Thyroid gland (tissue), 4 donors: ENCODE measurements at regions not wholly inside any gene's neighbourhood (a gene's known extent, or its start where the extent isn't known, plus 50 kb on each side); places are given as distances from the start of the nearest gene placed in this dataset.

ENCODE experiments used
- DNase-seq, 2 donors: peaks; one replicate each; pipeline ENCODE4 v3.0.0-alpha.2; 2019
- H3K27ac ChIP-seq, 3 donors: fragments of 200-600 bp; sonication (generic); 1 replicate in 2 of 3; 2 replicates in 1 of 3; pipeline ENCODE4 v1.5.1; 2016 to 2019; ENCODE audit warnings: mild to moderate bottlenecking in 1 of 3, moderate library complexity in 1 of 3
- H3K27me3 ChIP-seq: fragments of 200-600 bp; sonication (generic); one replicate; pipeline ENCODE4 v1.5.1; 2019
- H3K36me3 ChIP-seq, 2 donors: fragments of 200-600 bp; sonication (generic); one replicate each; pipeline ENCODE4 v1.5.1; 2016 to 2019
- H3K4me1 ChIP-seq, 2 donors: fragments of 200-600 bp; sonication (generic); one replicate each; pipeline ENCODE4 v1.5.1; 2017 to 2019
- H3K4me3 ChIP-seq, 3 donors: fragments of 200-600 bp; sonication (generic); replicated peaks in 1 of 3; 1 replicate in 2 of 3; 2 replicates in 1 of 3; pipeline ENCODE4 v1.5.1; 2016; ENCODE audit warnings: mild to moderate bottlenecking in 1 of 3
- H3K9me3 ChIP-seq: fragments of 200-600 bp; sonication (generic); one replicate; pipeline ENCODE4 v1.5.1; 2017
- CTCF ChIP-seq, 6 experiments: fragments of 200-600 bp in 3 of 6; fragments of 450-650 bp in 3 of 6; sonication (generic) in 3 of 6; IDR thresholded peaks; one replicate each; pipeline ENCODE4 v1.5.1; 2016 to 2019; ENCODE audit warnings: antibody characterized with exemption in 6 of 6, mild to moderate bottlenecking in 2 of 6, inconsistent platforms in 1 of 6, moderate library complexity in 1 of 6
- POLR2A ChIP-seq, 2 donors: fragments of 450-650 bp; IDR thresholded peaks; one replicate each; pipeline ENCODE4 v1.6.1; 2017; ENCODE audit warnings: antibody characterized with exemption in 2 of 2, mild to moderate bottlenecking in 2 of 2, moderate library complexity in 1 of 2
- WGBS, 2 donors: methylation state at CpG; one replicate each; pipeline ENCODE4 v1.1.5; 2017; 5-methylcytosine and 5-hydroxymethylcytosine counted together
- intact Hi-C: fragments of 100-400 bp; cut with DNase I; formaldehyde crosslinking; loops from one replicate; pipeline ENCODE4 v1.15.1; 2023

GRCh38 chr5:17402289-17403121, 95.5 kb upstream of the TAF11L2 start:
- Histone ChIP-seq H3K4me1 (peaks cover 0 to 4% of the 10 kb centered on the region in 2 donors), H3K4me3 (no peak overlapping the region), H3K27ac (no peak overlapping the region), H3K9me3 (no peaks in the 10 kb centered on the region), H3K36me3 (no peaks in the 10 kb centered on the region), H3K27me3 (no peaks in the 10 kb centered on the region)
- 51 to 52% methylated on average over 10 of the region's 10 CpGs for WGBS, 2 donors
- no peak for TF ChIP-seq POLR2A (IDR thresholded peaks at IDR 0.05)
- TF ChIP-seq CTCF (IDR thresholded peaks at IDR 0.05): no peak
- DNase-seq: no peak
- intact Hi-C loops: no loop called here

- no peak for DNase-seq
- Histone ChIP-seq H3K27ac (no peak overlapping the region), H3K36me3 (no peaks in the 10 kb centered on the region), H3K4me1 (peaks cover 0 to 4% of the 10 kb centered on the region in 2 donors), H3K27me3 (no peaks in the 10 kb centered on the region), H3K9me3 (no peaks in the 10 kb centered on the region), H3K4me3 (no peak overlapping the region)
- no peak for TF ChIP-seq POLR2A (IDR thresholded peaks at IDR 0.05)
- no peak for TF ChIP-seq CTCF (IDR thresholded peaks at IDR 0.05)
- intact Hi-C loops: no loop called here
- WGBS, 2 donors: 75% methylated on average over 10 of the region's 10 CpGs
These were observed 94.1 kb upstream of the TAF11L2 start for GRCh38 chr5:17403695-17404490.

GRCh38 chr5:17405976-17406375, 92.1 kb upstream of the TAF11L2 start:
- intact Hi-C loops: no loop called here
- WGBS, 2 donors: 86 to 94% methylated on average over 2 of the region's 2 CpGs
- no peak for TF ChIP-seq POLR2A (IDR thresholded peaks at IDR 0.05)
- no peak for TF ChIP-seq CTCF (IDR thresholded peaks at IDR 0.05)
- H3K27me3 ChIP-seq: no peaks in the 10 kb centered on the region
- H3K36me3 ChIP-seq: no peaks in the 10 kb centered on the region
- no peak overlapping the region for H3K4me3 ChIP-seq
- H3K4me1 ChIP-seq: peaks cover 0 to 4% of the 10 kb centered on the region in 2 donors
- no peak for DNase-seq
- no peak overlapping the region for H3K27ac ChIP-seq
- H3K9me3 ChIP-seq: no peaks in the 10 kb centered on the region

- no peaks in the 10 kb centered on the region for H3K9me3 ChIP-seq
- no peaks in the 10 kb centered on the region for H3K36me3 ChIP-seq
- no peaks in the 10 kb centered on the region for H3K27me3 ChIP-seq
- no peak for TF ChIP-seq CTCF (IDR thresholded peaks at IDR 0.05)
- TF ChIP-seq POLR2A (IDR thresholded peaks at IDR 0.05): no peak
- H3K27ac ChIP-seq: no peak overlapping the region
- H3K4me3 ChIP-seq: no peak overlapping the region
- intact Hi-C loops: no loop called here
- no peak for DNase-seq
- WGBS, 2 donors: 83 to 92% methylated on average over 2 of the region's 2 CpGs
- peaks cover 0 to 4% of the 10 kb centered on the region in 2 donors for H3K4me1 ChIP-seq
These were observed 91.6 kb upstream of the TAF11L2 start for GRCh38 chr5:17406423-17406838.
